ENCODE measurements at regions not wholly inside any gene's neighbourhood (a gene's known extent, or its start where the extent isn't known, plus 50 kb on each side); places are given as distances from the start of the nearest gene placed in this dataset.
"Not testable (repeated sequence)": the region's sequence is repeated elsewhere in the genome, so short reads cannot be mapped to it uniquely, and the experiment has no call there.

DNA sequence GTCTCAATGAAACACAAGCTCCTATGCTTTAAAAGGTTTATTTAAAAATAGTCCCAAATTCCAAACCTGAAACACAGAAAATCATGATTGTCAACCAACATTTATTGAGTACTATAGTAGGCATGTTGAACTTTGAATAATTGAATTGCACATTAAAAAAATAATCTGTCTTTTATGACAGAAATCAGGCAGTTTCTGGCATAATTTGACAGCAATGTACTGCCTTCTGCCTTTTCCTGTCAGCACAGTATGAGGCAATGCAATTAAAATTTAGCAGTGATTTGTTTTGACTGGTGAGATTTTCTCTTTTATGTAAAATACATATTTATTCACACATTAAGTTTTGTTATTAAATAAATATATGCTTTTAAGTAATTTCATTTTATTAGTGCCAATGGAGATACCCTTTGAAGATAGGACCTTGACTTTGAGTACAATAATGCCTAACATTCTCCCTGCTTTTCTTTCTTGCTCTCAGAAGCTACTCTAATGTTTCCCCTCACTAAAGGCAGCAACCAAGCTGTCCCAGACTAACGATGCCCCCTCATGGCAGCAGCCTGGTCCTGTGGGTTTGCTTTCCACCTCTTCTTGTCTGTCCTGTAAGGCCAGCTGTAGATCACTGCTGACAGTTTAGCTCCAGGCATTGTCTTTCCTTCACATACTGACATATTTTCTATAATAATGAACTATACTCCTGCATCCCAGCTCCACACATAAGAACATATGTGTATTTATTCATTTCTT is 346.7 kb downstream of the IL20RB start:
- no peak for DNase-seq

DNA sequence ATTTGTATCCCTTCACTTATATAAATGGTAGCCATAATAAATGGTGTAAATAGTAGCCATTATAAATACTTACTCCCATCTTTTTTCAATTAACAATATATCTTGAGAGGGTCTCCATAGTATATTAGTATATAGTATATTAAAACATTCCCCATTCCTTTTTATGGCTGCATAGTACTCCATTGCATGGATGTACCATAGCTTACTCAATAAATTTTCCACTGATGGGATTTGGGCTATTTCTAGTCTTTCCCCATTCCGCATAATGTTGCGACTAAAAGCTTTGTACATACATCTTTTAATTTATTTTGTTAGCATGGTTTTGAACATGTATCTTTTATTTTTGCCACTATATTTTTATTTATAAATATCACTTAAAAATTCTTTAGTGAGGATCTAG is 366.3 kb downstream of the IL20RB start:
- no peak for DNase-seq

DNA sequence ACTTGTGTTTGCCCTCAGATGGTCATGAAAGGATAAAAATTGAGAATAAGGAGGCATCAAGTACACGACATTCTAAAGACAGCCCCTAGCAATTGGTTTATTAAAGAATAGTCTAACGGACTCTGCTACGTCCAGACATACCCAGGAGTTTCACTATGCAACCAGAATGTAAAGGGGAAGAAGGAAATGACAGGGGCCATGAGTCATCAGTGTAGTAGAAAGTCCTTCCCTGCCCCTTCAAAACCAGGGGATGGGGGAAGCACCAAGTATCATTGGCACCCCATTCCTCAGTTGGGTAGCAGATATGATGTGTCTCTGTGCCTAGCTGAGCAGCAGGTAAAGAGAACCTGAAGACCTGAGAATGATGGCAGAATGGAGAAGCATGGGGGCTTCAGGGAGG is 367.4 kb downstream of the IL20RB start:
- DNase-seq: no peak

DNA sequence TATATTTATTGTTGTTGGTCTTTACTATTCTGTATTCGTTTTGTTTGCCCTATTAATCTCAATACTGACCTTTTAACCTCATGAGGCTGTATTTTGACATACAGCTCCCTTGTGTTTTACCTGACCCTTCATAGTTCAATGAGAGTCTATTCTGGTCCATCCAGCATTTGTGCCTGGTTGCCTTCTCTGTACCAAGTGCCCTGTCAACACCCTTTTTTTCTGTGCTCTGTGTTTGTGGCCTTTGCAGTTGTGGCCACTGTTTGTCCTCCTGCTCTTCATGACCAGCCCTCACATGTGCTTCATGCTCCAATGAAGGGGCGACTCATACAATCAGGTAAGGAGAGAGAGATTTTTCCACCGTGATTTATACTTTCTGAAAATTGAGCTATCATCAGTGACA is 368.2 kb downstream of the IL20RB start:
- no peak for DNase-seq

DNA sequence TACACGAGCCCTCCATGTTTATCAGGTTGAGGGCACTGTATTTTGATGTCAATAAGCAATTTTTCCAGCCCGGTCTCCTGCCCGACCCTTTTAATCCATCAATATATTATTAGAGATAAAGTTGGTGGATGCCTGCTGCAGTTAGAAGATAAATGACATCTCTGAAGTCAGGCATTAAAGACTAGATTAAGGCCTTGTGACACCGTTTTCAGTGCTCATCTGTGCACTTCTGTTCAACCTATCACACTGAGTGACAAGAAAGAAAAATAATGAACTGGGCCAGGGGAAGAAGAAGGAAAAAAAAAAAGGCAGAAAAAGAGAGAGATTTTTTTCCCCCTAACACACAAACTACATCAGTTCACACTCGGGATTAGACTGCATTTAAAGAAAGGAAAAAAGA is 371.8 kb downstream of the IL20RB start:
- DNase-seq: no peak

DNA sequence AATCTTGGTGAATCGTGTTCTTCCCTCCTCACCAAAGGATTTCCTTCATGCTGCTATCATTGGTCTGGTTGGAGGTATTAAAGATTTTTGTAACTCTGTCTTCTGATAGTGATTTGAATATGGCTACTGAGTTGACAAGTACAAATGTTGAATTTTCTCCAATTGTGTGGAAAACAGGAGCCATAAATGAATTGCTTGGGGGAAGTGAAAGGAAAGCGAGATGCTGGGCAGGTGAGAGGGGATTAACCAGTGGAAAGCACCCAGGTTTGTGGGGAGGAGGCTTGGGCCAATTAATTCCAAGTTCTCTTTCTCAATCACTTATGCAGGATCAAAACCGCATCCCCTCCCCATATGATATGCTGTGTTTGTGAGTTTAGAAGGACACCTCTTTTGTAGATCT is 372.5 kb downstream of the IL20RB start:
- no peak for DNase-seq

DNA sequence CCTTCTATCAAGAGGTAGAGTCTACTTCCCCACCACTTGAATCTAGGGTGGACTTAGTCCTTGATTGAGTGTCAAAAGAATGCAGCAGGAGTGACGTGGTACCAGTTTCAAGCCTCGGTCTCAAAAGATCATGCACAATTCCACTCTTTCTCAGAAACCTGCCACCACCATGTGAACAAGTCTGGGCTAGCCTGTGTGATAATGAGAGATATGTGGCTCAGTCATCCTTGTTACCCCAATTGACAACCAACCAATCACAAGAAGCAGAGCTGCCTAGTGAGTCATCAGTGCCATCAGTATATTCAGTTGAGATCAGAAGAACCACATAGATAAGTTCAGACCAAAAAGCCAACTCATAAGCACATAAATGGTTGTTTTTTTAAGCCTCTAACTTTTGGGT is 374.5 kb downstream of the IL20RB start:
- no peak for DNase-seq

DNA sequence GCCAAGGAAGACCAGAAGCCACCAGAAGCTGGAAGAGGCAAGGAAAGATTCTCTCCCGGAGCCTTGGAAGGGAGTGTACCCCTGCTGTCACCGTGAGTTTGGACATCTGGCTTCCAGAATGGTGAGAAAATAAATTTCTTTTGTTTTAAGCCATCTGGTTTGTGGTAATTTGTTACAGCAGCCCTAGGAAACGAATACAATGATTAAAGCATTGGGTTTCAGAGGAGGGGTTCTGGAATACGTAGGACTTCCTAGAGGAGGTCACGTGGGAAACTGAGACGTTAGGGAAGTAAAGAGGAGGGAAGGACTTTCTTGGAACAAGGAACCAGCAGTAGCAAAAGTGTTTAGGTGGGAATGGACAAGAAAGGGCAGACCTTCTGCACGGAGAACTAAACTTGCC is 377.7 kb downstream of the IL20RB start:
- no peak for DNase-seq

DNA sequence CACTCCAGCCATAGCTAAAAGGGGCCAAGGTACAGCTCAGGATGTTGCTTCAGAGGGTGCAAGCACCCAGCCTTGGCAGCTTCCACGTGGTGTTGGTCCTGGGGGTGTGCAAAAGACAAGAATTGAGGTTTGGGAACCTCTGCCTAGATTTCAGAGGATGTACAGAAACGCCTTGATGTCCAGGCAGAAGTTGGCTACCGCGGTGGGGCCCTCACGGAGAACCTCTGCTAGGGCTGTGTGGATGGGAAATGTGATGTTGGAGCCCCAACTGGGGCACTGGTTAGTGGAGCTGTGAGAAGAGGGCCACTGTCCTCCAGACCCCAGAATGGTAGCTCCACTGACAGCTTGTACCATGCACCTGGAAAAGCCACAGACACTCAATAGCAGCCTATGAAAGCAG is 380.6 kb downstream of the IL20RB start:
- not testable (repeated sequence) for DNase-seq

DNA sequence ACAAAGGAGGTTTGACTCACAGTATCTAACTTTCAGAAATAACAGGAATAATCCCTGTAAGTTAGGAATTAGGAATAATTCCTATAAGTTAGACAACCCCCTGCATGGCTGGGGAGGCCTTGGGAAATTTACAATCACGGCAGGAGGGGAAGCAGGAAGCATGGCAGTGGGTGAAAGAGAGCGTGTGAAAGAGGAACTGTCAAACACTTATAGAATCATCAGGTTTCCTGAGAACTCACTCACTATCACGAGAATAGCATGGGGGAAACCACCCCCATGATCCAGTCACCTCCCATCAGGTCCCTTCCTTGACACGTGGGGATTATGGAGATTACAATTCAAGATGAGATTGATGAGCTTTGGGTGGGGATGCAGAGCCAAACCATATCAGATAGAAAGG is 385.5 kb downstream of the IL20RB start:
- DNase-seq: no peak

DNA sequence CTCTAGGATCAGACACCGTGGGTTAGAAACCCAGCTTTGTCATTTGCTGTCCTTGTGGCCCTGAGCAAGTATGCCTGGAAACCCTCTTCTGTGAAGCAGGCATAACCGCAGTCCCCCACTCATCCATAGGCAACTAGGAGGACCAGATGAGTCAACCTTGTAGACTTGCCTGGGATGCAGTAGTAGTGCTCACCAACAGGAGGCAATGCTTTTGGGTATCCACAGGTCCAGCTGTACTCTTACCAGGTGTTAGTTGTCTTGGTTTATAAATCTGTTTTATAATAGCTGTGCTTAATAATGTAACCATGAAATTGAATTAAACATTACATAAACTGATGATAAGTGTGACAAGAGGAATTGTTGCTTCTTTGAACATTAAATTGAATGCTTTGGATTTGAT is 389.3 kb downstream of the IL20RB start:
- no peak for DNase-seq

DNA sequence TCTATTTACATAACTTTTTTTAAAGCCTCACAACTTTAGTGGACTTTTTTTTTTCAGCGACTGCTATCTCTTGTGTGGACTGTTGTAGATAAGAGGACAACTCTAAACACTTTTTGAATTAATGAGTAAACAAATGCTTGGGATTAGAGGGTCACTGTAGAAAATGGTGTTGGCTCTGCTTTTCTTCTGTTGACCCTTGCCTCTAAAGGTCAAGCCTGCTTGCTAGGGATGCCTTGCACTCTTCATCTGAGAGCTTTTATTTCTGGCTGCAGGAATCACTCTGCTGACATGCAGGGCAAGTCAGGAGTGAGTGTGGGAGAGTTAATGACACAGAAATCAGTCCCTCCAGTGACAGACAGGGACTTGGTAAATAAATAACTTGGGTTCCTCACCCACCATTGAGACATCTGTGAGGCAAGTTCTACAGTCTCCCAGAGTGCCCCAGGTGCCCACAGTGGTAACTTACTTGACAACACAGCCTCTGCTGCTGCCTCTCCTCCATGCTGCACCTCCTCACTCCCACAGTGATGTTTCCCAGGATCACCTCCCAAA is 390.1 kb downstream of the IL20RB start:
- no peak for DNase-seq

DNA sequence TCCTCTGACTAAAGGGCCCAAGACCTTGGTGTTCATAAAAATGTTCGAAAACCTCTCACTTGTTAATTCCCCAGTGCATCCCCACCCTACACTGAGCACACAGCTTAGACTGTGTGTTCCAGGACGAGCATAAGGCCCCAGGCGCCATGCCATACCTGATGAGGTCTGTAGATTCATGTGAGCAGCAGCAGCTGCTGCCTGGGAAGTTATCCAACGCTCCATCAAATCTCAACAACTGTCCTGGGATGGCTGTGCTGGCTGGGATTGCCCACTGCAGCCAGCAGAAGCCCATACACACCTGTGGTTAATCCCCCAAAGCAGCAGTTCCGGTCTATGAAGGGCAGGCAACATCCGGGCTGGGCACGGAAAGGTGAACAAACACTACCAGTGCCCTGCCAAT is 391.2 kb downstream of the IL20RB start:
- DNase-seq: no peak

DNA sequence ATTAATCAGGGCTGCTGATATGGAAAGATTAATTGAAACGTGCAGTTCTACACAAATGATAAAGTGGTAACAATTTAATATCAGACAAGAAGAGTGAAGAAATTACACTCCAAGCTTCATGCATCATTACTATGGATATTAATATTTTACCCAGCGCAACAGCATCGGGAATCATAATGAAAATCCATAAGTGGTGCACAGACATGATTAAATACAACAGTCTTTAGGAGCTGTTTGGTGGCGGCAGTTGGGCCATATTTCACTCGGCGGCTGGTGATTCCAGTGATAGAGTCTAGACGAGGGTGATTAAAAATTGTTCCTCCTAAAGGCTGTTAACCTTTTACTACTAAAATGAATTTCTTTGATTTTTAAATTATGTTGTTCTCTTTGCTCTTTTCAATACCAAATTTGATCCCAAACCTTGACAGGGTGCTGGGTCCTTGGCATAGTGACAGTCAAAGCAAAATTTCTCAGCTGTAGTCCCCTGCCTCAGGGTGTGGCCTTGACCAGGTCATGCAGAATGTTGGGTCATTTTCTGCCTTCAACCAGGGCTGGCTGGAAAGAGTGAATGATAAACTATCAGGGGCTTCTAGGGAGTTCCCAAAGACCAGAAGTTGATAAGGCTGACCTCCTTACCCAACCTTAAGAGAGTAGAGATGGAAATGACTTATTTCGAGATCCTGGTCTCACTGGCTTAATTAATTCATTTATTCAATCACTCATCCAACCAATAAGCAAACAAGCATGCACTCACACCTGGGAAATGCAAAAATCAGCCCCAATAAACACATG is 392.0 kb downstream of the IL20RB start:
- no peak for DNase-seq

DNA sequence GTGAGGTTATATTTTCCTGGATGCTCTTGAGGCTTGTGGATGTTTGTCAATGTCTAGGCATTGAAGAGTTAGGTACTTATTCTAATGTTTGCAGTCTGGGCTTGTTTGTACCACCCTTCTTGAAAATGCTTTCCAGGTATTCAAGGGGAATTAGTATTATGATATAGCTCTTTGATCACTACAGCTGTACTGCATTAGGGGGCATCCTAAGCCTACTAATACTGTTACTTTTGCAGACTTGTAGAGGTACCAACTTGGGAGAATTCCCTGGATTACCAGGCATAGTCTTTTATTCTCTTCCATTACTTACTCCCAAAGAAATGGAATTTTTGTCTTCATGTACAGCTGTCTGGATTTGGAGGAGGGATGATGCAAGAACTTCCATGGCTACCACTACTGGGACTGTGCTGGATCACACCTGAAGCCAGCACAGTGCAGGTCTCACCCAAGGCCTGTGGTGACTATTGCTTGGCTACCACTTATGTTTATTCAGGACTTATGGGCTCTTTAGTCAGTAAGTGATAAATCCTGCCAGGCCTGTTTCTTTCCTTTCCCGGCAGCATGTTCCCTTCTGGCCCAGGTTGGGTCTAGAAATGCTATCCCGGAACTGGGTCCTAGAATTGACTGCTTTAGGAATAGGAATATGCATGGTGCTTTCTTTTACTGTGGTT is 402.9 kb downstream of the IL20RB start:
- no peak for DNase-seq

DNA sequence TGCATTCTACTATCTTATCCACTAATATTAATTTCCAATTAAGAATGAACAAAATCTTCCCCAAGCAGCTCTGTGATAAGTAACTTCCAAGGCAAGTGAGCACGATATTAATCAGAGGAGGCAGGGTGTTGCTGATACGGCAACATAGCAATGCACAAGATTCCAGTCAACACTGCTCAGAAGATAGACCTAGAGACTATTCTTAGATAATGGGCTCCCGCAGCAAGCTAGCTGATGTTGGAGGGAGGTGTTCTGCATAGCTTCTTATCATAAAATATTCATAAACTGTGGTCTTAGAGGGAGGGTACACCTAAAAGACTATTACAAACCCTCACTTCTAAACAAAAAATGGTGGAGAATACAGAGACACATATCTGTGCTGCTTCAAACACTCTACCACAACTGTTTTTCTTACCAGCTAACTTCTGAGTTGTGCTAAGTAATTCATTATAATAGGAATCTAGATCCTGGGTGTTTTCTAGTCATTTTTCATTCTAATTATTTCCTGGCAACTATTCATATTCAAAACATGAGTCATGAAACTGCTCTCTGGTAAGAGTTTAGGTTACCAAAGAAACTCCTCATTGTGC is 382.0 kb upstream of the SOX14 start:
- no peak for DNase-seq

DNA sequence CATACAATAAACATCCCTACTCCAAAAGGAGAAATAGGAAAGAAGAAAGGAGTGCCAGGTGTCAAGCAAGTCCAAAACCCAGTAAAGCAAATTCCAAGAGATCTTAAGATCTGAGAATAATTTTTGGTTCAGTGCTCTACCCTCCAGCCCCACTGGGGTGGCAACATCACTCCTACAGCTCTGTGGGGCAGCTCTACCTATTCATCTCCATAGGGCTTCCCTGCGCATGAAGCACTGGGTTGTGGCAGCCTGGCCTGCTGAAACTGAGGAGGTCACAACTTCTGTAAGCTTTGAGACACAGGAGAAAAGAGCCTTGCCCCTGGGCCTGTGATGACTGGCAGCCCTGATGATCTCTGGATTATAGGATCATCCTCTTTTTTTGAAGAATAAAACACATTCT is 378.2 kb upstream of the SOX14 start:
- DNase-seq: no peak

DNA sequence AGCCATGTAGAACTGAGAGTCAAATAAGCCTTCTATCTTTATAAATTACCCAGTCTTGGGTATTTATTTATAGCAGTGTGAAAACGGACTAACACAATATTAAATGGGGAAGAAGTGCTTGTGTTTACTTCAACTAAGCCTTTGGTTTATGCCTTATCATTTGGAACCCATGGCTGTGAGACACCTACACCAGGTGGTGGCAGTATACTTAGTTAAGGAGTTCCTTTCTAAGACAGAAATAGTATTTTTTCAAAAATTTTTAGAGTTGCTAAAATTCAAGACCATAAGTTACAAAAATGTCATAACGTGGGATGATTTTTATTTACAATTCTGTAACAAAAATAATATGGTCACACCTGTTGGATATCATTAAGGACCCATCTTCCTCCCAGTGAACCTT is 354.5 kb upstream of the SOX14 start:
- DNase-seq: no peak

DNA sequence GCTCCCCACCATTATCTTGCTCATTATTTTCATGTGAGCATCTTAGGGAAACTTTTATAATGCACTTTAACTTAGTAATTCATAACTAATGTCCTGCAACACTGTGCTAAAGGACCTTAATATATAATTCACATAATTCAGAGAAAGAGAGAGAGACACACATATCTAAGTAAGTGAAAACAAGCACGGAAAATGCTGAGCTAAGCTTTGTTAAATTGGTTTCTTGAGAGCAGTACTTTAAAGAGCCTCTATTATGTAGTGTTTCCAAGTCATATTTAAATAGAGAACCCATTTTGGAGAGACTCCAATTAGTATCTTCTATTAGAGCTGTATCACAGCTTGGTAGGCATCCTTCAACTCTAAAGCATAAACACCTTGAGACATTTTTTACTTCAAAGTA is 354.1 kb upstream of the SOX14 start:
- no peak for DNase-seq

DNA sequence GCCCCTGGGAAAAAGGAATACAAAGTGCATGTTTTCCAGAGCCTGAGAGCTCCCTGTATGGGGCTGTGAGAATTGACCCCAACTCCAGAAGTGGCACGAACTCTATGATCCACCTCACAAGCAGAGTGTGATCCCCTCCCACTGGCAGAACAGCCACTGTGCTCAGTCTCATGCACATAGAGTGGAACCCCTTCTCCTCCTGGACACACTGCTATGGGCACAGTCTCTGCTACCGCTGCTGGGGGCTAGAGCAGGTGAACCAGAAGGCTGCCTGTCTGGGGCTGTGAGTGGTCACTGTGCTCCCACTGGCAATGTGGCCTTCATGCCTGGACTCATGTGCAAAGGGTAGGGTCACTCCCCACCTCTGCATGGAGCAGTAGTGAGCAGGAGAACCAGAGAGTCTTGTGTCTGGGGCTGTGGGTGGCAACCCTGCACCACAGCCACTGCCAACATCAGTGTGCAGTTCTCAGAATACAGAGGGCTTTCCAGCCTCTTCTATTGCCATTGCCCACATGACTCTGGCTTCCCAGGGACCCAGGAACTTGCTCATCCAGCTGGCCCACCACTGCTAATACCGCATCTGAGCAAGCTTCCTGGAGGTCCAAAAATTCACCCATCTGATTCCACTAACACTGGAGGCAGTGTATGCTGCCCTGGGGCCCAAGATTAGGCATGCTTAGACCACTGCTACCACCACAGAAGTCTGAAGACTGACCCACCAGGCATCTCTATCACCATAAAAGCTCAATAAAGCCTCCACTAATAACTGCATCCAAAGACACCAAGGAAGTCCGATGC is 343.7 kb upstream of the SOX14 start:
- no peak for DNase-seq

DNA sequence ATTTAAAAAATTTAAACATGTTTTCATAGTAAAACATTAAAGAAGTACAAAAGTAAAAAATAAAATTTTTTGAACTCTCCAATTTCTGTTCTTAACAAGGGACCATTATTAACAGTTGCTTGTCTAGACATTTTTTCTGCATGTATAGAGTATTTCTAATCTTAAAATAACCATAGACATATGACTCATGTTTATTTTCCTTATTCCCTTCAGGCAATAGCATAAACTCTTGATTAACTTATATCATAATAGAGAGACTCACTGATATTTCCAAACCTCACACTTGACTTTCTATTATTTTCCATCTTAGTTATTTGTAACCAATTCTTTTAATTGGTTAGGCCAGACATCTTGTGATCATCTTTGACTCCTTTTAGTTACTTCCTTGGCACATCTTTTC is 325.6 kb upstream of the SOX14 start:
- no peak for DNase-seq

DNA sequence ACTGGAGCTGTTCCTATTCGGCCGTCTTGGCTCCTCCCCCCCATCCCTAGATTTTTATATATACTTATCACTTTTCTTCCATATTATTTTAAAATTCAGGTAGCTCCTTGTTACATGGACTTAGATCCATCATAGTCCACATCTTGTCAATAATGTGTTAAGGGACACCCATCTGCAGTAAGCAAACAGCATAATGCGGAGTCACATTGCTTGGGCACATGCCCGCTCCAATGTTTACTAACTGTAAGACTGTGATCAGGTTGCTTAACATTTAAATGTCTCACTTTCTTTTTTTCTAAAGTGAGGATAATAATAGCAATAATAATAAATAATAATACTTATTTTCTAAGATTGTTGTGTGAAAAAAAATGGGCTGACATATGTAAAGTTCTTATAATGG is 303.2 kb upstream of the SOX14 start:
- no peak for DNase-seq

DNA sequence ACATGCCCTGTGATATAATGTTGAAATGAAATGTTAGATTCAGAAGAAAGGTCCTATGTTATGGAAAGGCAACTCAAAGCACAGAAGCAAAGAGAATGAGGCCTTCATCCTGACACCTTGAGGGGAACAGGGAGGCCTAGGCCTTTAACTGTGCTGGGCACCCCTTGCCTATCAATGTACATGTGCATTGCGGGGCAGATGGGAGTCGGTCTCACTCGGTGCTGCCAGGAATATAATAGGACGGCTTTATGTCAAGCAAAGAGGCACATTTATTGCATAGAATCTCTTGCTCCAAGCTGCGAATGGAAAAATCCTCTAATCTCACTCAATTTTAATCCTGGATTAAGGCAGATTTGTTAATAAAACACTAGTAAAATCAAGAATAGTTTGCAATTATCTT is 301.0 kb upstream of the SOX14 start:
- DNase-seq: no peak
